ENCODE measurements at regions not wholly inside any gene's neighbourhood (a gene's known extent, or its start where the extent isn't known, plus 50 kb on each side); places are given as distances from the start of the nearest gene placed in this dataset.

GRCh38 chr11:134676516-134677287 is 264.7 kb upstream of the B3GAT1 start:
- no peak for TF ChIP-seq EZH2 (IDR thresholded peaks at IDR 0.05; ENCODE audit: insufficient read depth, low read length)
- no peak for TF ChIP-seq CTCF (IDR thresholded peaks at IDR 0.05; ENCODE audit: insufficient read depth, low read depth, low read length)
- Mint-ChIP-seq H3K9me3 (ENCODE audit: unreplicated experiment) (no peaks in the 10 kb centered on the region), H3K27ac (ENCODE audit: unreplicated experiment) (no peak overlapping the region), H3K4me1 (ENCODE audit: low read depth, unreplicated experiment) (no peaks in the 10 kb centered on the region), H3K36me3 (ENCODE audit: low read depth, unreplicated experiment) (no peaks in the 10 kb centered on the region), H3K4me3 (ENCODE audit: unreplicated experiment) (no peak overlapping the region), H3K27me3 (ENCODE audit: low read depth, unreplicated experiment) (peaks cover 22% of the 10 kb centered on the region)
- Histone ChIP-seq H2AFZ (ENCODE audit: low read depth, low read length) (no peak overlapping the region), H3K4me3 (ENCODE audit: insufficient read depth, low read depth, low read length) (no peak overlapping the region), H3K36me3 (ENCODE audit: insufficient read depth, low read length) (no peaks in the 10 kb centered on the region), H3K9me3 (ENCODE audit: insufficient read depth, low read depth, low read length) (no peaks in the 10 kb centered on the region), H3K4me1 (ENCODE audit: insufficient read depth, low read length) (no peaks in the 10 kb centered on the region), H3K79me2 (ENCODE audit: insufficient read depth, low read length) (no peaks in the 10 kb centered on the region), H3K27me3 (ENCODE audit: insufficient read depth, low read length) (no peaks in the 10 kb centered on the region), H3K4me2 (ENCODE audit: low read length) (no peak overlapping the region), H3K9ac (ENCODE audit: low read length) (no peak overlapping the region), H4K20me1 (ENCODE audit: insufficient read depth, low read length) (no peaks in the 10 kb centered on the region), H3K27ac (ENCODE audit: low read depth, low read length) (no peak overlapping the region)
- FAIRE-seq (no peak), DNase-seq (ENCODE audit: low read depth) (no peak)

- DNase-seq (ENCODE audit: low read depth) (no peak), FAIRE-seq (no peak)
- Histone ChIP-seq H3K4me2 (ENCODE audit: low read length) (no peak overlapping the region), H3K9ac (ENCODE audit: low read length) (no peak overlapping the region), H3K4me1 (ENCODE audit: insufficient read depth, low read length) (no peaks in the 10 kb centered on the region), H3K27ac (ENCODE audit: low read depth, low read length) (no peak overlapping the region), H4K20me1 (ENCODE audit: insufficient read depth, low read length) (no peaks in the 10 kb centered on the region), H3K9me3 (ENCODE audit: insufficient read depth, low read depth, low read length) (no peaks in the 10 kb centered on the region), H3K79me2 (ENCODE audit: insufficient read depth, low read length) (no peaks in the 10 kb centered on the region), H3K27me3 (ENCODE audit: insufficient read depth, low read length) (no peaks in the 10 kb centered on the region), H3K36me3 (ENCODE audit: insufficient read depth, low read length) (no peaks in the 10 kb centered on the region), H3K4me3 (ENCODE audit: insufficient read depth, low read depth, low read length) (no peak overlapping the region), H2AFZ (ENCODE audit: low read depth, low read length) (no peak overlapping the region)
- H3K9me3 Mint-ChIP-seq (ENCODE audit: unreplicated experiment), result no peaks in the 10 kb centered on the region
- no peak overlapping the region for H3K27ac Mint-ChIP-seq (ENCODE audit: unreplicated experiment)
- TF ChIP-seq CTCF (IDR thresholded peaks at IDR 0.05; ENCODE audit: insufficient read depth, low read depth, low read length) (no peak), EZH2 (IDR thresholded peaks at IDR 0.05; ENCODE audit: insufficient read depth, low read length) (no peak)
- H3K36me3 Mint-ChIP-seq (ENCODE audit: low read depth, unreplicated experiment), result no peaks in the 10 kb centered on the region
- H3K4me1 Mint-ChIP-seq (ENCODE audit: low read depth, unreplicated experiment), result no peaks in the 10 kb centered on the region
- H3K27me3 Mint-ChIP-seq (ENCODE audit: low read depth, unreplicated experiment), result peaks cover 29% of the 10 kb centered on the region
- H3K4me3 Mint-ChIP-seq (ENCODE audit: unreplicated experiment), result no peak overlapping the region
Measured at GRCh38 chr11:134675983-134676382, 263.9 kb upstream of the B3GAT1 start.

GRCh38 chr11:134674974-134675373 is 262.9 kb upstream of the B3GAT1 start:
- no peaks in the 10 kb centered on the region for H3K9me3 ChIP-seq (ENCODE audit: insufficient read depth, low read depth, low read length)
- TF ChIP-seq CTCF (IDR thresholded peaks at IDR 0.05; ENCODE audit: insufficient read depth, low read depth, low read length), result no peak
- no peak for TF ChIP-seq EZH2 (IDR thresholded peaks at IDR 0.05; ENCODE audit: insufficient read depth, low read length)
- no peak for FAIRE-seq

More at GRCh38 chr11:134674974-134675373, 262.9 kb upstream of the B3GAT1 start:
- no peak overlapping the region for H3K4me3 Mint-ChIP-seq (ENCODE audit: unreplicated experiment)
- H3K79me2 ChIP-seq (ENCODE audit: insufficient read depth, low read length), result no peaks in the 10 kb centered on the region
- H2AFZ ChIP-seq (ENCODE audit: low read depth, low read length), result no peak overlapping the region
- H3K4me1 Mint-ChIP-seq (ENCODE audit: low read depth, unreplicated experiment), result no peaks in the 10 kb centered on the region
- no peaks in the 10 kb centered on the region for H3K9me3 Mint-ChIP-seq (ENCODE audit: unreplicated experiment)
- DNase-seq (ENCODE audit: low read depth), result no peak
- H3K4me2 ChIP-seq (ENCODE audit: low read length), result no peak overlapping the region
- no peak overlapping the region for H3K27ac ChIP-seq (ENCODE audit: low read depth, low read length)
- no peak overlapping the region for H3K9ac ChIP-seq (ENCODE audit: low read length)
- no peak overlapping the region for H3K4me3 ChIP-seq (ENCODE audit: insufficient read depth, low read depth, low read length)
- no peaks in the 10 kb centered on the region for H3K4me1 ChIP-seq (ENCODE audit: insufficient read depth, low read length)
- no peaks in the 10 kb centered on the region for H3K36me3 ChIP-seq (ENCODE audit: insufficient read depth, low read length)
- H3K27me3 ChIP-seq (ENCODE audit: insufficient read depth, low read length), result no peaks in the 10 kb centered on the region
- H4K20me1 ChIP-seq (ENCODE audit: insufficient read depth, low read length), result no peaks in the 10 kb centered on the region
- no peaks in the 10 kb centered on the region for H3K36me3 Mint-ChIP-seq (ENCODE audit: low read depth, unreplicated experiment)
- no peak overlapping the region for H3K27ac Mint-ChIP-seq (ENCODE audit: unreplicated experiment)
- H3K27me3 Mint-ChIP-seq (ENCODE audit: low read depth, unreplicated experiment), result peaks cover 39% of the 10 kb centered on the region

Data from astrocyte (in vitro differentiated cells and primary cell).